IPS-18c (cell line): ENCODE measurements at regions not wholly inside any gene's neighbourhood (a gene's known extent, or its start where the extent isn't known, plus 50 kb on each side); places are given as distances from the start of the nearest gene placed in this dataset.
"Not testable (repeated sequence)": the region's sequence is repeated elsewhere in the genome, so short reads cannot be mapped to it uniquely, and the experiment has no call there.

Experiments
- H3K4me3 ChIP-seq: 2 replicates; pipeline ENCODE4 v1.7.0; 2013; ENCODE audit warnings: low read depth, mild to moderate bottlenecking, low read length, moderate library complexity; ENCODE audit not compliant: insufficient read depth
- H3K9me3 ChIP-seq: one replicate; pipeline ENCODE4 v1.6.1; 2013; ENCODE audit warnings: mild to moderate bottlenecking, low read length, moderate library complexity; ENCODE audit not compliant: control insufficient read depth, insufficient read depth

DNA sequence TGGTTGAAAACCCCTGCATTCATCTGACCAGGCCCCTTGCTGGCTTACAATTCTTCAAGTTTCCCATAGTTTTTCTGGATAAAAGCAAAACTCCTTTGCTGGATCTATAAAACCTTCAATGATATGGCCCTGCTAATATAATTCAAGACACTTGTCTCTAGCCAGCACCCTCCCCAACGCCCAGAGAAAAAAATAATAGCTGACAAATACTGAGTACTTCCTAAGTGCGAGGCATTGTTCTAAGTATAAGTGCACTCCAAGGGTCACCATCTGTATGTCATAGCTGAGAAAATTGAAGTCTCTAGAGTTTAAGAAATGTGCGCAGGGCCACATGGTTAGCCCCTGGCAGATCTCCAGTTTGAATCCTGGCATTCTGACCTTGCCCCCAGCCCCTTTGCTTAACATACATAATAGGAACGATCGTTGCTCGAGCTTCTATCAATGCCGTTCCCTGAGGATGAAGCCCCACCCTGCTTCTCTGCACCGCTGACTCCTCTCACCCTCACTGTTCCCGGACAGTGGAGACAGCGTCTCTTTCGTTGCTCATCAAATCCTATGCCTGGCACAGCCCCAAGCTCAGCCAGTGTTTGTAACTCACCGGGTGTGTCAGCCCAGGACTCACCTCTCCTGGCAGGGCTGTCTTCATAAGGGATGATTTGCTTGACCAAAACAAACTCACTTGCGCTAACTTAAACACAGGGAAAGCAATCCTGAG is 377.1 kb upstream of the PROK2 start:
- no peak overlapping the region for H3K4me3 ChIP-seq
- no peaks in the 10 kb centered on the region for H3K9me3 ChIP-seq

DNA sequence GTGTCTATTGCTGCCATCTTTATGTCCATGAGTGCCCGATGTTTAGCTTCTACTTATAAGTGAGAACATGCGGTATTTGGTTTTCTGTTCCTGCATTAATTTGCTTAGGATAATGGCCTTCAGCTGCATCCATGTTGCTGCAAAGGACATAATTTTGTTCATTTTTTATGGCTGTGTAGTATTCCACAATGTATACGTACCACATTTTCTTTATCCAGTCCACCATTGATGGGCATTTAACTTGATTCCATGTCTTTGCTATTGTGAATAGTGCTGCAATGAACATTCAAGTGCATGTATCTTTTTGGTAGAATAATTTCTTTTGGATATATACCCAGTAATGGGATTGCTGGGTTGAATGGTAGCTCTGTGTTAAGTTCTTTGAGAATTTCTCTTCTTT is 376.3 kb upstream of the PROK2 start:
- H3K4me3 ChIP-seq, H3K9me3 ChIP-seq: not testable (repeated sequence)

DNA sequence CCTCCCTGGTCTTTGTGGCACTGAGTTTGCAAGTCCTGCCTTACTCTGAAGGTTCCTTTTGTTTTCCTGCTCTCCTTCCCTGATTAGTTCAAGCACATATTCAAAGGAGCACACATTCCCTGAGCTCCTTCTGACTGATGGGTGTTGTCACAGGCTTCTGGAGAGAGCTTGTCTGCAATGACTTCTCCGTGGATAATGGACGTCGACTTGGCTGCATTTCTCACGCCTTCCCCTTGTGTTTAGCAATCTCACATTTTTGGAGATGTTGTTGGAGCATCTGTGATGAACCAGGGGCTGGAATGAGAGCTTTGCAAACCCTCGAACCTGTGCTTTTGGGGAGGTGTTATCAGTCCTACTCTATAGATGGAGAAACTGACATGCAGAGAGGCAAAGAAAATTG is 375.4 kb upstream of the PROK2 start:
- Histone ChIP-seq H3K4me3 (no peak overlapping the region), H3K9me3 (no peaks in the 10 kb centered on the region)

DNA sequence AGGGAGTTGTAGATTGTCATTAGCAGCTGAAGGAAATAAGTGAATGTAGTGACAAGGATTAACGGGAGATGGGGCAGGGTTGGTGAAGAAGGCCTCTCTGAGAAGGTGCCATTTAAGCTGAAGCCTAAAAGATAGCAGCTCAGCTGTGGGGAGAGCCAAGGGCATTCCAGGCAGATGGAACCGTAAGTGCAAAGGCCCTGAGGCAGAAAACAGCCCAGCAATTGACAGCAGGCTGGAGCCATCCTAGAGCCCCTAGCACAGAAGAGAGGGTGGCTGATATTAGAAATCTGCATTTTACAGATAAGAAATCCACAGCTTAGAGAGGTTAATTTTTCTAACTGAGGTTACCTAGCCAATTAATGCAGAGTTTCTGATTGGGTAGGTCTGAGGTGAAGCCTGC is 374.5 kb upstream of the PROK2 start:
- Histone ChIP-seq H3K4me3 (no peak overlapping the region), H3K9me3 (no peaks in the 10 kb centered on the region)

DNA sequence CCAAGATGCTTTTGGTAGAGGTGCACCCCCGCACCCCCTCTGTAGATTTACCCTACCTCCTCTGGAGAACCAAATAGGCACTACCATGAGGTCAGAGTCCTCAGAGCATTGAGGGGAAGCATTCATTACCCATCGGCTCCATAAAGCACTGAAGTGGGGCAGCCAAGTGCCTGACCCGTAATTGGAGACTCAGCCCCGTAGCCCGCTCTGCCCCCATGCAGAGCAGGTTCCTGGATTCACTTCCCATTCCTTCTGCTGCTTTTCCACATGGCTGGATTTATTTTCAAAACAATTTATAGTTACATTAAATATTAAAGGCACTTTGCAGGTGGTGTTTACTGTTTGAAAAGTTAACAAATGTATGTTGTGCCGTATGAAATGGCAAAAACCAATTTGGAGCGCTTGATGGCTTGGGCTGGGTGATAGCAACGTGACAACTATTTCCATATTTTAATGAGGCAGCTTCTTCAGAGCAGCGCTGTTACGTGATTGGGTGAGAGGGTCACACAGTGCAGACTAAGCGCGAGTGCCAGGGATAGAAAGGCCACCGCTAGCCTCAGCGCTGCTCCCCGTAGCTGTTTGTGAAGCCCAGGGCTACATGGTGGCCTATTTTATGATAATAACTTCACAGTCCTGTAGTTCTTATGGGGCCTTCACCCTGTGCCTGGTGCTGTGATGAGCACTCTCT is 373.8 kb upstream of the PROK2 start:
- H3K4me3 ChIP-seq, result no peak overlapping the region
- no peaks in the 10 kb centered on the region for H3K9me3 ChIP-seq

DNA sequence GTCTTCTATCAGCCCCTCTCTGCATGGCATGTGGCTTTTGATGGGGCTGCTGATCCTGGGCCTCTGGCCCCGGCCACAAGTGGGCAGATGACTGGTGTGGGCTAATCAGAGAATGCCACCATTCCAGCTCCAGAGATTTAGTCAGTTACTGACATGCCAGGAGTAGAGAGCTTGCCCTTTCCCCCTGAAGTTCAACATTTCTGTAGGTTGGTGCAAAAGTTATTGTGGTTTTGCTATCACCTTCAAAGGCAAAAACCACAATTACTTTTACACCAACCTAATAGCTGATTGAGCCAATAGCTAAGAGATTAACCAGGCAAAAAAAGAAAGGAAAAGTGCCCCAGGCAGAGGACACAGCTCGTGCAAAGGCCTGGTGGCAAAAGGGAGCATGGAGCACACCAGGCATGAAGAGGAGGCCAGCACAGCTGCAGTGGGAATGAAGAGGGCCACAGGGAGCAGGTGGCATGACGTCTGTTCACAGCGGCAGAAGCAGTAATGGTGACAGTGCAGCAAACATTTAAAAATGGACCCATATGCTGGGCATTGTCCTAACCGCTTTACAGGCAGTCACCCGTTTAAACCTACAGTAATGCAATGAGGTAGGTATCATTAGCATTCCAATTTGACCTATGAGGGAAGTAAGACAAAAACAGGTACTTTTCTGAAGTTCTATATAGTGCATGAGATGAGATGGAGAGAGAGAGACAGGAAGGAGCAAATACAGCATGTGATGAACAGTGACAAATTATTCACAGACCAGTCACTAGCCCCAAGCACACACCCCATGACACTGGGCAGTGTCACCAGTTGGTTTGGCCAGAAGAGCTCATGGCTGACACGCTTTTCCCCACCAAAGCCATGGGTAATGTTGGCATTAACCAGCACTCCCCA is 373.0 kb upstream of the PROK2 start:
- Histone ChIP-seq H3K9me3 (no peaks in the 10 kb centered on the region), H3K4me3 (no peak overlapping the region)

DNA sequence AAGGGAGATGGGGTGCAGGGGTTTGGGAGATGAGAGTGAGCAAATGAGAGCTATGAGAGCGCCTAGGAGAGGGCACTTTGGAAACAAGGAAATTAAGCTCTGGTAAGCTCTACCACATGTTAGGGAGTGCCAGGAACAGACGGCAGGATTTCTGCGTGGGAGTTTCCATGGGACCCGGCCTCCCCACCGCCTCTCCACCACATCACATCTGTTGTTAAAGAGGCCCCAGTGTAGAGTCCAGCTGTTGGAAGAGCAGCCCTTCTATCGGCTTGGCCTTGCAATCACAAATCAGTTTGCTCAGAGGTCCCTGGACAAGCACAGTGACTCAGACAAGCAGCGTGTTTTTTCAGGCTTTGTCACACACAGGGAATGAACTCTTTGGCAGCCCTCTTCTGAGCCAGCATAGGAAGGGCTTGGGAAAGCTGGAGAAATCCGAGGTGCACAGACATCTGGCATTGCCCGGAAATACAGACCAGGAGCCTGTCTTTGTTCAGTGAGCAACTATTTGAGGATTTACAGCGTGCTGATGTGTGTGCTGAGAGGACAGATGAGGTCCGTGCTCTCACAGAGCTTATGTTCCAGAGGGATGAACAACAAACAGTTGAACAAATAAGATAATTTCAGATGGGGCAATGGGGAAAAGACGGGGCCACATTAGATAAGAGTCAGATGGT is 370.6 kb upstream of the PROK2 start:
- H3K9me3 ChIP-seq, result no peaks in the 10 kb centered on the region

DNA sequence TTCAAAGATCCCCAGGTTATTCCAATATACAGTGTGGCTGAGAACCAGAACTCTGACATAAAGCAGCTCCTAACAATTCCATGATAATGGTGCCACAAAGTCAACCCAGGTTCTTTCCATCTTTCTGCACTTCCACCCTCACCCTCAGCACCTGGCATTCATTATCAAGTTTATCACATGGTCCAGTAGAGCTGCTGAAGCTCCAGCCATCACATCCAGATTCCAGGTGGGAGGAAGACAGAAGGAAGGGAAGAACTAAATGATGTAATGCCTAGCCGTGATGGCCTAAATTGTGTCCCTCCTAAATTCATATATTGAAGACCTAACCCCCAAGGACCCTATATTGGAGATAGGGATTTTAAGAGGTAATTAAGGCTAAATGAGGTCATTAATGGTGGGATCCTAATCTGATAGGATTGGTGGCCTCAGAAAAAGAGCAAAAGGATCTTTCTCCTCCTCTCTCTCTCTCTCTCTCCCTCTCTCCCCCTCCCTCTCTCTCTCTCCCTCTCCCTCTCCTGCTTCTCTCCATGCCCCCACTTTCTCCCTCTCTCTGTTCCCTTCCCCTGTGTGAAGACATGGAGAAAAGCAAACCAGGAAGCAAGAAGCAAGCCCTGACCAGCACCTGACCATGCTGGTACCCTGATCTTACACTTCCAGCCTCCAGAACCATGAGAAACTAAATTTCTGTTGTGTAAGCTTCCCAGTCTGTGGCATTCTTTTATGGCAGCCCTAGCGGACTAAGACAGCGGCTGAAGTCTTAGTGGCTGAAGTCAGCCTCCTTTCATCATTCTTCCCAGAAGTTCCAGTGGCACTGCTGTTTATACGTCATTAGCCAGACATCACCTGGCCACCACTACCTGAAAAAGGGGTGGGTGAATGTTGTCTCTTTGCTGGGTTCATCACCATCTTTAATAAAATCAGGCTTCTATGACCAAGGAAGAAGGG is 369.7 kb upstream of the PROK2 start:
- no peaks in the 10 kb centered on the region for H3K9me3 ChIP-seq
- H3K4me3 ChIP-seq, result no peak overlapping the region

More for the DNA sequence above, 370.6 kb upstream of the PROK2 start:
- no peak overlapping the region for H3K4me3 ChIP-seq

DNA sequence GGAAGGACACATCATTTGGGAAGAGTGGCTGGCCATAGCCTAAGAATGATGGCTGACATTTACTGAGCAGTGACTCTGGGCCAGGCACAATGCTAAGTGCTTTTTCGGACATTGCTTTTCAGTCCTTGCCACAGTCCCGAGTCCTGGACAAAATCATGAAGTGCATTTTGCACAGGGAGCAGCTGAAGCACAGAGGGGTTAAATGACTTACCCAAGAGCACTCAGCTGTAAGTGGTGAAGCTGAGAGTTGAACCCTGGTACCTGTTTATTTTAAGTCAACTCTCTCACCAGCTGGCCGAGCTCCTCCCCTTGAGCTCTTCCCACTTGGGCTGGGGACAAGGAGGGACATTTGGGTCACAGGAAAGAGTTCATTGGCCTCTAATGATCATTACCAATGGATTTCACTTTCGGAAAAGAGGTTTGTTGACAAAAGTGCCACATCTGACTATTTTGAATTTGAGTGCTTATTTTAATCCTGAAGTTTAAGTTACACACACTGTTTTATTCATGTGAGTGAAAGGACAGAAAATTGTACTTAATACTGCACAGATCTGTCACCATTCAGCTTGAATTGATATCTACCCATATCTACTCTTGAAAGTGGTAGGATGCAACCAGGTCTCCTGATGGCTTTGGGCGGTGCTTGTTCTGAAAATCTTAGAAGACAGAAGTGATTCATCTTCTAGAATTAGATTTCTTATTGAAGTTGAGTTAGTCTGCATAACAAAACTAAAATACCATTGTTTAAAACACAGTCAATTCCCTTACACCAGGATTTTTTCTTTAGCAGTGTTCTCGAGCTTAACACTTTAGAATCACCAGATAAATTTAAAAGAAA is 368.7 kb upstream of the PROK2 start:
- H3K4me3 ChIP-seq, result no peak overlapping the region

DNA sequence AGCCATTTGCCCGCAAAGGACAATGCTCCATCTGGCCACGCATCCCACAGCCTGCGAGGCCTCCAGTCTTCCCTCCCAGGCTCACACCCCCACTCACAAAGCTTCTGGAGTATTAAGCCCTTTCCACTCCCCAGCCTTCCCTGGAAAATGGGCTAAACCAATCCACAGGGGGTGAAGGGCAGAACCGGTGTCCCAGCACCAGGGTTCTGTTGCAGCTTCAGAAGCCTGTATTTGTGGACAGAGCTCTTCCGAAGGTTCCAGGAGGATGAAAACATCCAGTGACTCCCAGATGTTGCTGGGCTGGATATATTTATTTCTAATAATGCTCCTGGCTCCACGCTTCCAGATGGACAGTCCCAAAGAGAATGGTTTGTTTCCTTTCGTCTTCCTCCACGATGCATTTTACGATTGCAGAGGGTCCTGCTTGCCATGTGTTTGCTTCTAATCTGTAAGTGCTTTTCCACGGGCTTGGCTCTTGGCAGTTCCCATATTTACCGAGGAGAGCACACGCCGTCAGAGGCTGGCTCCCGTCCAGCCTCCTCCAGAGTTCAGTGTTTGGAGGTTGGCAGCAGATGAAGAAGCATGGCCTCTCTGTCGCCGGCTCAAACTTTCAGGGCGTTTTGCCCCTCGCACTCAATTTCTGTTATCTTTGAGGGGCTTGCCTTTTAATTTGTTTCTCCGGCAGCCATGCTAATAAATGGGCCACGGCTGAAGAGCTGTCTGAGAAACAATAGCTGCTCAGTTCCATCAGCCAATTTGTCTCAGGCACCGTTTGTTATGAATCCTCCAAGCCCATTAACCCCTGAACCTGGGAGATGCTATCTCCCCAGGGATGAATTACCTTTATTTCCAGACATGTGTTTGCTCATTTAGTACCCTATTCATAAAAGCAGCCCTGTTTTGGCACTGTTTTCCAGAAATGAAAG is 367.9 kb upstream of the PROK2 start:
- Histone ChIP-seq H3K4me3 (no peak overlapping the region), H3K9me3 (no peaks in the 10 kb centered on the region)

More for the DNA sequence above, 368.7 kb upstream of the PROK2 start:
- no peaks in the 10 kb centered on the region for H3K9me3 ChIP-seq

DNA sequence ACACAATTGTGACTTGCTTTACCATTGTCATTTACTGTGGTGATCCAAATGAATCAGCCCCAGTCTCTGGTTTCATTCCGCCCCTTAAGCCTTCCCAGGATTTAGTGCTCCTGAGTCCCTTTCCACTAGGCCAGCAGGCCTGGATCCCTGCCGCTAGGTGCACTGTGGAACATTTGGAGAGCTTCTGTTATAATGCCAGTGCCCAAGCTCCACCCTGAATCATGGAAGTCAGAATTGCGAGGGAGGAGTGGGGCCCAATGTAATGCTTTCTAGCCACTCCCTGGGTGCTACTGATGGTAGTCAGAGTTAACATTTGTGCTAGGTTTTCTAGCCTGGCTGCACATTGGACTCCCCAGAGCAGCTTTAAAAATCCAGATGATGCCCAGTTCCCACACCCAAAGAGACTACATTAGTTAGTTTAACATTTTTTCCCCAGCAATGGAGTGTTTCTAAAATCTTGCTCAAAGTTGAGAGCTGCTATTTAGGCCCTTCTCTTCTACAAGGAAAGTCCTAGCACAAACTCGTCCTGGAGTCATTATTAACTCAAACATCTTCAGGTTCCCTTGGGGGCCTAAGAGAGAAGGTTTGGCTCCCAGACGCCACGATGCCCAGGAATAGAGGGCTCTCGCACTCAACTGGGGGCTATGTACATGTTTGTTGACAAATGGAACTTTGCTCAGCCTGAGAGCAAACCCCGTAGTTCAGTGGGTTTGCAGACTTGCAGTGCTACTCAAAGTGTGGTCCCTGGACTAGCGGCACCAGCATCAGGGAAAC is 366.7 kb upstream of the PROK2 start:
- no peak overlapping the region for H3K4me3 ChIP-seq
- no peaks in the 10 kb centered on the region for H3K9me3 ChIP-seq

DNA sequence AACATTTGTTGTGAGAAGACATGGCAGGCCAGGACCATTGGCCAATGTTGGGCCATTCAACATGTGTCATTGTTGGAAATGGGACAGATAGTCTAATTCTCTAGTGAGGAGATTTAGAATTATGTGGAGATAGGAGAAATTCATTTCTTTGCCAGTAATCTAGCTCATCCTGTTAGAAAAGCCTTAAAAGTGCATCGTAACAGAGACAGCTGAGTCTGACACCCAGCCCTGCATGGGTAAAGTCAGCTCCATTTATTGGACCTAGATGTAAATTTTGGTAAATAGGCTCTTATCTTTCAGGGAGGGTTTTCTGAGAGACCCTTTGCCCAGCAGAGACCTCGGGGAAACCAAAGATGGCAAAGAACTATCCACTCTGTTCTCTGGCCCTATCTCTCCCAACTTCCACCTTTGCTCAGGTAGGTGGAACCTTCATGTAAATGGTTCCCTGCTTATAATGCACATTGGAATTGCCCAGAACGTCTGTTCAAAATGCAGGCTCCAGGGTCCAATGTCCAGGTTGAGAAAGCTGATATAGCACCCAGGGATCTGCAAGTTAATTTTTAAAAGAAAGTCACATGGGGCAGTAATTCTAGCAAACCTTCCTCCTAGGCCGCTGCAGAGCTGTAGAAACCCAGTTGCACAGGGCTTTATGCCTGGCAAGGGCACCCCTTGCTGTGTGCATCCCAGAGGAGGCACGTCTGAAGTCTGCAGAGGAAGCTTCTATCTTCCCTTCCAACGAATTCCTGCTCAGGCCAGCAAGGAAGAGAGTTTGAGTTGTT is 365.9 kb upstream of the PROK2 start:
- no peaks in the 10 kb centered on the region for H3K9me3 ChIP-seq
- no peak overlapping the region for H3K4me3 ChIP-seq

DNA sequence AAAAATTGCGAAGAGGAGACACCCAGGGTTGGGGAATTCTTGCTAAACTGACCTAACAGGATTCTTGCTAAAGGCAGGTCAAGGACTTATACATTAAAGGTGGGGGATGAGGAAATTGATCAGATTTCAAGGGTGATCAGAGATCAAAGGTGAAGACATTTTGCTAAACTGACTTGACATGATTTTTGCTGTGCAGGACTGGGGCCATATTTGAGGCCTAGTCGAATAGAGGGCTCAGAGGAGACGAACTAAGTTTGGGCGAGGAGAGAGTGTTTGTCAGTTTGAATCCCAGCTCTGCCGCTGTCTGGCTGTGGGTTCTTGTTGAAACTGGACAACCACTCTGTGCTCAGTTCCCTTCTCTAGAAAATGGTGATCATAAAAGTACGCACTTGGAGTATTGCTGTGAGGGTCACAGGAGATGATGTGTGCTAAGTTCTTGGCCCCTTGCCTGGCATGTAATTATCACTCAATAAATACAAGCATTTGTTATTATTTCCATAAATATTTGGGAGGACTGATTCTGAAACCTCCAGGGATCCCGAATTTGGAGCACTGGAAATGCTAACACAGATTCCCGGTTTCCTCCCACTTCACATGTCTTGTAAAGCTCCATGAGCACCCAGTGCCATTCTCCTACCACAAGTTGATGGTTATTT is 364.8 kb upstream of the PROK2 start:
- Histone ChIP-seq H3K4me3 (no peak overlapping the region), H3K9me3 (no peaks in the 10 kb centered on the region)
